Effector memory CD8-positive, alpha-beta T cell (primary cell): ENCODE measurements at regions not wholly inside any gene's neighbourhood (a gene's known extent, or its start where the extent isn't known, plus 50 kb on each side); places are given as distances from the start of the nearest gene placed in this dataset.

Source experiments
- ATAC-seq: fragments of 150-1000 bp; cut with Tn5 transposase; replicated peaks from 2 replicates; pipeline ENCODE4 v1.10.0; 2021; ENCODE audit warnings: mild to moderate bottlenecking, moderate library complexity
- DNase-seq, 3 experiments: peaks; one replicate each; pipeline ENCODE4 v3.0.0; 2021
- H3K27ac Mint-ChIP-seq, 2 donors: one replicate each; pipeline ENCODE4 v1.8.0; 2022; ENCODE audit warnings: mild to moderate bottlenecking in 2 of 2, mixed read lengths in 2 of 2, moderate library complexity in 2 of 2
- H3K27me3 Mint-ChIP-seq, 2 donors: one replicate each; pipeline ENCODE4 v1.8.0; 2022; ENCODE audit warnings: mixed read lengths in 2 of 2
- H3K36me3 Mint-ChIP-seq: one replicate; pipeline ENCODE4 v1.8.0; 2022; ENCODE audit warnings: mild to moderate bottlenecking, moderate library complexity, mixed read lengths; ENCODE audit not compliant: insufficient read depth
- H3K4me1 Mint-ChIP-seq, 2 donors: one replicate each; pipeline ENCODE4 v1.8.0; 2022; ENCODE audit warnings: low read depth in 2 of 2, mixed read lengths in 2 of 2
- H3K4me3 Mint-ChIP-seq, 2 donors: one replicate each; pipeline ENCODE4 v1.8.0; 2022; ENCODE audit warnings: mild to moderate bottlenecking in 2 of 2, mixed read lengths in 2 of 2, moderate library complexity in 2 of 2
- H3K9me3 Mint-ChIP-seq, 2 donors: one replicate each; pipeline ENCODE4 v1.8.0; 2022; ENCODE audit warnings: mixed read lengths in 2 of 2

- no peaks in the 10 kb centered on the region for H3K4me1 Mint-ChIP-seq
- H3K27ac Mint-ChIP-seq, result no peak overlapping the region
- ATAC-seq, result no peak
- H3K36me3 Mint-ChIP-seq, result peaks cover 4% of the 10 kb centered on the region
- no peaks in the 10 kb centered on the region for H3K9me3 Mint-ChIP-seq
- DNase-seq, result no peak
- peaks cover 0 to under 1% of the 10 kb centered on the region in 2 donors for H3K27me3 Mint-ChIP-seq
- no peak overlapping the region for H3K4me3 Mint-ChIP-seq
Measured at GRCh38 chr9:107559494-107560086, 70.0 kb upstream of the KLF4 start.

- Mint-ChIP-seq H3K36me3 (peaks cover 4% of the 10 kb centered on the region), H3K4me3 (no peak overlapping the region), H3K4me1 (no peaks in the 10 kb centered on the region), H3K27ac (no peak overlapping the region), H3K27me3 (no peaks in the 10 kb centered on the region), H3K9me3 (no peaks in the 10 kb centered on the region)
- no peak for ATAC-seq
- no peak for DNase-seq
Measured at GRCh38 chr9:107557236-107557990, 67.8 kb upstream of the KLF4 start.

GRCh38 chr9:107554636-107555035 is 65.1 kb upstream of the KLF4 start:
- ATAC-seq (no peak), DNase-seq (no peak)
- Mint-ChIP-seq H3K4me1 (no peaks in the 10 kb centered on the region), H3K36me3 (peaks cover 4% of the 10 kb centered on the region), H3K27ac (no peak overlapping the region), H3K9me3 (no peaks in the 10 kb centered on the region), H3K4me3 (no peak overlapping the region), H3K27me3 (no peaks in the 10 kb centered on the region)

GRCh38 chr9:107548298-107549142 is 59.0 kb upstream of the KLF4 start:
- ATAC-seq (no peak), DNase-seq (no peak)
- no peak overlapping the region for H3K27ac Mint-ChIP-seq
- no peaks in the 10 kb centered on the region for H3K36me3 Mint-ChIP-seq
- no peaks in the 10 kb centered on the region for H3K4me1 Mint-ChIP-seq
- peaks cover 8 to 19% of the 10 kb centered on the region in 2 donors for H3K27me3 Mint-ChIP-seq
- H3K9me3 Mint-ChIP-seq, result peaks cover 0 to 3% of the 10 kb centered on the region in 2 donors
- no peak overlapping the region for H3K4me3 Mint-ChIP-seq

- no peaks in the 10 kb centered on the region for H3K36me3 Mint-ChIP-seq
- DNase-seq, result no peak
- H3K9me3 Mint-ChIP-seq, result peaks cover 0 to 3% of the 10 kb centered on the region in 2 donors
- peaks cover 8 to 19% of the 10 kb centered on the region in 2 donors for H3K27me3 Mint-ChIP-seq
- H3K27ac Mint-ChIP-seq, result no peak overlapping the region
- no peaks in the 10 kb centered on the region for H3K4me1 Mint-ChIP-seq
- ATAC-seq, result no peak
- no peak overlapping the region for H3K4me3 Mint-ChIP-seq
Measured at GRCh38 chr9:107547772-107548297, 58.3 kb upstream of the KLF4 start.

- no peaks in the 10 kb centered on the region for H3K36me3 Mint-ChIP-seq
- H3K4me3 Mint-ChIP-seq, result no peak overlapping the region
- H3K27me3 Mint-ChIP-seq, result peaks cover 8 to 19% of the 10 kb centered on the region in 2 donors
- peaks cover 0 to 3% of the 10 kb centered on the region in 2 donors for H3K9me3 Mint-ChIP-seq
- no peak overlapping the region for H3K27ac Mint-ChIP-seq
- DNase-seq (no peak), ATAC-seq (no peak)
- no peaks in the 10 kb centered on the region for H3K4me1 Mint-ChIP-seq
Measured at GRCh38 chr9:107547303-107547702, 57.7 kb upstream of the KLF4 start.

- ATAC-seq (no peak), DNase-seq (no peak)
- no peaks in the 10 kb centered on the region for H3K36me3 Mint-ChIP-seq
- no peak overlapping the region for H3K4me3 Mint-ChIP-seq
- peaks cover 8 to 19% of the 10 kb centered on the region in 2 donors for H3K27me3 Mint-ChIP-seq
- H3K27ac Mint-ChIP-seq, result no peak overlapping the region
- no peaks in the 10 kb centered on the region for H3K4me1 Mint-ChIP-seq
- H3K9me3 Mint-ChIP-seq, result peaks cover 0 to 3% of the 10 kb centered on the region in 2 donors
Measured at GRCh38 chr9:107546859-107547258, 57.3 kb upstream of the KLF4 start.

GRCh38 chr9:107545036-107545435 is 55.5 kb upstream of the KLF4 start:
- no peak for ATAC-seq
- Mint-ChIP-seq H3K27me3 (peaks cover 8 to 19% of the 10 kb centered on the region in 2 donors), H3K4me3 (no peak overlapping the region), H3K4me1 (no peaks in the 10 kb centered on the region), H3K36me3 (no peaks in the 10 kb centered on the region), H3K9me3 (peaks cover 0 to 3% of the 10 kb centered on the region in 2 donors), H3K27ac (no peak overlapping the region)
- no peak for DNase-seq

- H3K27me3 Mint-ChIP-seq, result peaks cover 3 to 6% of the 10 kb centered on the region in 2 donors
- DNase-seq (no peak), ATAC-seq (no peak)
- H3K4me3 Mint-ChIP-seq, result no peak overlapping the region
- H3K4me1 Mint-ChIP-seq, result no peaks in the 10 kb centered on the region
- H3K9me3 Mint-ChIP-seq, result no peaks in the 10 kb centered on the region
- H3K27ac Mint-ChIP-seq, result no peak overlapping the region
- H3K36me3 Mint-ChIP-seq, result no peaks in the 10 kb centered on the region
Measured at GRCh38 chr9:107542411-107543157, 53.0 kb upstream of the KLF4 start.

- Mint-ChIP-seq H3K9me3 (no peaks in the 10 kb centered on the region), H3K4me1 (no peaks in the 10 kb centered on the region), H3K27me3 (no peaks in the 10 kb centered on the region), H3K27ac (no peak overlapping the region), H3K36me3 (no peaks in the 10 kb centered on the region), H3K4me3 (no peak overlapping the region)
- no peak for ATAC-seq
- DNase-seq, result no peak
Measured at GRCh38 chr9:107541523-107541922, 52.0 kb upstream of the KLF4 start.

GRCh38 chr9:107540164-107540561 is 50.6 kb upstream of the KLF4 start:
- H3K27ac Mint-ChIP-seq, result no peak overlapping the region
- no peaks in the 10 kb centered on the region for H3K27me3 Mint-ChIP-seq
- H3K4me3 Mint-ChIP-seq, result no peak overlapping the region
- H3K36me3 Mint-ChIP-seq, result no peaks in the 10 kb centered on the region
- DNase-seq, result no peak
- no peak for ATAC-seq
- no peaks in the 10 kb centered on the region for H3K4me1 Mint-ChIP-seq
- H3K9me3 Mint-ChIP-seq, result no peaks in the 10 kb centered on the region

- Mint-ChIP-seq H3K4me1 (no peaks in the 10 kb centered on the region), H3K27me3 (no peaks in the 10 kb centered on the region), H3K36me3 (no peaks in the 10 kb centered on the region), H3K9me3 (no peaks in the 10 kb centered on the region), H3K4me3 (no peak overlapping the region), H3K27ac (no peak overlapping the region)
- DNase-seq (no peak), ATAC-seq (no peak)
Measured at GRCh38 chr9:107539427-107540163, 50.0 kb upstream of the KLF4 start.
